ENCODE measurements at regions not wholly inside any gene's neighbourhood (a gene's known extent, or its start where the extent isn't known, plus 50 kb on each side); places are given as distances from the start of the nearest gene placed in this dataset.

- TF ChIP-seq POLR2A (IDR thresholded peaks at IDR 0.05): no peak
- TF ChIP-seq, protein P1, sequence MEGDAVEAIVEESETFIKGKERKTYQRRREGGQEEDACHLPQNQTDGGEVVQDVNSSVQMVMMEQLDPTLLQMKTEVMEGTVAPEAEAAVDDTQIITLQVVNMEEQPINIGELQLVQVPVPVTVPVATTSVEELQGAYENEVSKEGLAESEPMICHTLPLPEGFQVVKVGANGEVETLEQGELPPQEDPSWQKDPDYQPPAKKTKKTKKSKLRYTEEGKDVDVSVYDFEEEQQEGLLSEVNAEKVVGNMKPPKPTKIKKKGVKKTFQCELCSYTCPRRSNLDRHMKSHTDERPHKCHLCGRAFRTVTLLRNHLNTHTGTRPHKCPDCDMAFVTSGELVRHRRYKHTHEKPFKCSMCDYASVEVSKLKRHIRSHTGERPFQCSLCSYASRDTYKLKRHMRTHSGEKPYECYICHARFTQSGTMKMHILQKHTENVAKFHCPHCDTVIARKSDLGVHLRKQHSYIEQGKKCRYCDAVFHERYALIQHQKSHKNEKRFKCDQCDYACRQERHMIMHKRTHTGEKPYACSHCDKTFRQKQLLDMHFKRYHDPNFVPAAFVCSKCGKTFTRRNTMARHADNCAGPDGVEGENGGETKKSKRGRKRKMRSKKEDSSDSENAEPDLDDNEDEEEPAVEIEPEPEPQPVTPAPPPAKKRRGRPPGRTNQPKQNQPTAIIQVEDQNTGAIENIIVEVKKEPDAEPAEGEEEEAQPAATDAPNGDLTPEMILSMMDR (IDR thresholded peaks at IDR 0.05): no peak
Measured at GRCh38 chr10:29210266-29210868, 78.5 kb upstream of the LYZL1 start.
